EH (cell line): ENCODE measurements at regions not wholly inside any gene's neighbourhood (a gene's known extent, or its start where the extent isn't known, plus 50 kb on each side); places are given as distances from the start of the nearest gene placed in this dataset.

Experiments
- DNase-seq: peaks from one replicate; pipeline ENCODE4 v3.0.0-alpha.2; 2015; ENCODE audit warnings: low read depth

- DNase-seq = no peak
These were observed 1041.6 kb downstream of the BRD1 start for GRCh38 chr22:48785792-48786678.

GRCh38 chr22:48784701-48785503, 1042.8 kb downstream of the BRD1 start:
- DNase-seq = no peak

GRCh38 chr22:48783821-48784266, 1043.8 kb downstream of the BRD1 start:
- no peak for DNase-seq

GRCh38 chr22:48782811-48783511, 1044.7 kb downstream of the BRD1 start:
- DNase-seq = no peak

GRCh38 chr22:48782326-48782725, 1045.3 kb downstream of the BRD1 start:
- no peak for DNase-seq

- DNase-seq = no peak
These were observed 1045.8 kb downstream of the BRD1 start for GRCh38 chr22:48781868-48782267.

- DNase-seq = no peak
These were observed 1046.3 kb downstream of the BRD1 start for GRCh38 chr22:48781391-48781790.

GRCh38 chr22:48780597-48781277, 1046.9 kb downstream of the BRD1 start:
- no peak for DNase-seq

GRCh38 chr22:48779661-48780596, 1047.7 kb downstream of the BRD1 start:
- DNase-seq = no peak

GRCh38 chr22:48779211-48779643, 1048.4 kb downstream of the BRD1 start:
- DNase-seq = no peak

- DNase-seq = no peak
These were observed 1049.1 kb downstream of the BRD1 start for GRCh38 chr22:48778308-48779195.

- no peak for DNase-seq
These were observed 1055.3 kb downstream of the BRD1 start for GRCh38 chr22:48772286-48772907.

GRCh38 chr22:48765595-48765994, 1062.1 kb downstream of the BRD1 start:
- no peak for DNase-seq

GRCh38 chr22:48761546-48761945, 1066.1 kb downstream of the BRD1 start:
- DNase-seq = no peak

- no peak for DNase-seq
These were observed 1066.9 kb downstream of the BRD1 start for GRCh38 chr22:48760481-48761390.

- DNase-seq = no peak
These were observed 1068.5 kb downstream of the BRD1 start for GRCh38 chr22:48758881-48759875.
